Mesothelial cell of epicardium (in vitro differentiated cells): ENCODE measurements at regions not wholly inside any gene's neighbourhood (a gene's known extent, or its start where the extent isn't known, plus 50 kb on each side); places are given as distances from the start of the nearest gene placed in this dataset.

ENCODE experiments used
- DNase-seq, 2 experiments: peaks; one replicate each; pipeline ENCODE4 v3.0.0; 2021; ENCODE audit warnings: low spot score in 2 of 2; ENCODE audit not compliant: unreplicated experiment in 2 of 2
- H3K27ac Mint-ChIP-seq: 2 replicates; pipeline ENCODE4 v1.8.0; 2021; ENCODE audit warnings: mixed read lengths
- H3K27me3 Mint-ChIP-seq: 2 replicates; pipeline ENCODE4 v1.8.0; 2021; ENCODE audit warnings: low read depth, mixed read lengths
- H3K36me3 Mint-ChIP-seq: 2 replicates; pipeline ENCODE4 v1.8.0; 2021; ENCODE audit warnings: mixed read lengths
- H3K4me1 Mint-ChIP-seq: 2 replicates; pipeline ENCODE4 v1.8.0; 2021; ENCODE audit warnings: mixed read lengths
- H3K4me3 Mint-ChIP-seq: 2 replicates; pipeline ENCODE4 v1.8.0; 2021; ENCODE audit warnings: mild to moderate bottlenecking, moderate library complexity, mixed read lengths
- H3K9me3 Mint-ChIP-seq: 2 replicates; pipeline ENCODE4 v1.8.0; 2021; ENCODE audit warnings: mixed read lengths
- TF ChIP-seq, protein P1 (sequence below): fragments of 200-600 bp; sonication (generic); IDR thresholded peaks from one replicate; pipeline ENCODE4 v1.5.0; 2021; ENCODE audit warnings: antibody characterized with exemption; ENCODE audit not compliant: unreplicated experiment

DNA sequence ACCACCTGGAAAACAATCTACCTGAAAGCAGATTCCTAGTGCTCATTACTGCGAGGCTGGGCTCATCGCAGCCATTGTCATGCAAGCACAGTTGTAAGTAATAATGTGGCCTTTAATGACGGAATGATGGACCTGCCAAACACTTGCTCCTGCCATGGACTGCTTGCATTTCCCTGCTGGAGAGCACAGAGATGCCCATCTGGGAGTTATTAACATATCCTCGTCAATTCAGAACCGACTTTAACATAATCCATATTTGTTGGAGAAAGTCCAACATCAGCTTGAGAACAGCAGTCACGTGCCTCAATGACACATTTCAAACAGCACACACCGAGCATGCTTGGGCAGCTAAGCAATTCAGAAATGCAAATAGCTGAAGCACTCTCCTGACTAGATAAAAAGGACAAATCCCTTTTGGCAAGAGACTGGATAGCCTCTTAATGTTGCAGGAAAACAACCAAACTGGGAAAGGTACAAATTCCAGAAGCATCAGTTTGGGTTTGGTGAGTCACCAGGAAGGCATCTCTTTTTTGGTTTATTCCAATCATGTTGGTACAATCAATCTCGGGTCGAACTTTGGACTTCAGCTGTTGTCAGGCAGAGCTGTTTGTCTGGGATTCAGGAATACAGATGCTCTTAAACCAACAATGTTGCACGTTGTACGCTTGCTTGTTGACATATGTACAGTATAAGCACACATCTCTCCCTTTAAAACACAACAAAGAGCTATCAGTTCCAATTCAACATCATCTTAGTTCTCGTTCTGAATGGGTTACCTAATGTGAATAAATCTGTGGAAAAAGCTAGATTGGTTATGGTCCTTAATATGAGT is 395.8 kb downstream of the LNPK start:
- peaks cover 18% of the 10 kb centered on the region for H3K4me1 Mint-ChIP-seq
- H3K27me3 Mint-ChIP-seq: peaks cover 8% of the 10 kb centered on the region
- peaks cover 6% of the 10 kb centered on the region for H3K9me3 Mint-ChIP-seq
- no peak overlapping the region for H3K4me3 Mint-ChIP-seq
- no peak for DNase-seq
- H3K27ac Mint-ChIP-seq: no peak overlapping the region
- TF ChIP-seq, protein P1, sequence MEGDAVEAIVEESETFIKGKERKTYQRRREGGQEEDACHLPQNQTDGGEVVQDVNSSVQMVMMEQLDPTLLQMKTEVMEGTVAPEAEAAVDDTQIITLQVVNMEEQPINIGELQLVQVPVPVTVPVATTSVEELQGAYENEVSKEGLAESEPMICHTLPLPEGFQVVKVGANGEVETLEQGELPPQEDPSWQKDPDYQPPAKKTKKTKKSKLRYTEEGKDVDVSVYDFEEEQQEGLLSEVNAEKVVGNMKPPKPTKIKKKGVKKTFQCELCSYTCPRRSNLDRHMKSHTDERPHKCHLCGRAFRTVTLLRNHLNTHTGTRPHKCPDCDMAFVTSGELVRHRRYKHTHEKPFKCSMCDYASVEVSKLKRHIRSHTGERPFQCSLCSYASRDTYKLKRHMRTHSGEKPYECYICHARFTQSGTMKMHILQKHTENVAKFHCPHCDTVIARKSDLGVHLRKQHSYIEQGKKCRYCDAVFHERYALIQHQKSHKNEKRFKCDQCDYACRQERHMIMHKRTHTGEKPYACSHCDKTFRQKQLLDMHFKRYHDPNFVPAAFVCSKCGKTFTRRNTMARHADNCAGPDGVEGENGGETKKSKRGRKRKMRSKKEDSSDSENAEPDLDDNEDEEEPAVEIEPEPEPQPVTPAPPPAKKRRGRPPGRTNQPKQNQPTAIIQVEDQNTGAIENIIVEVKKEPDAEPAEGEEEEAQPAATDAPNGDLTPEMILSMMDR: no peak
- H3K36me3 Mint-ChIP-seq: no peaks in the 10 kb centered on the region

DNA sequence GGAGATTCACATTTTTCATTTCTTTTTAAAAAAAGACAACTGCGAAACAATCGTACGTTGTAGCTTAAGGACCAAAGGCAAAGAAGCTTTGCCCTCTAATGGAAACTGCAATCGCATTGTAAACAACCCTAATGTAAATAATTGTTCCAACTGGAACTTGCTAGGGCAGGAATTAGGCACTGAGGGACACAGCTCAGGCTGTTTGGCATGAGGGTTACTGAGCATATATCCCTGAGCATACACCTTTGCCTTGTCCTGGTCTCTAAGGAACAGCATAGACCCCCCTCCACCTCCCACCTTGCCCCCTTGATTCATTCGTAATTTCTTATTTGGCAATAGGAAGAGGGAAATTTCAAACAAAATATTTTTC is 396.4 kb downstream of the LNPK start:
- Mint-ChIP-seq H3K36me3 (no peaks in the 10 kb centered on the region), H3K27ac (no peak overlapping the region), H3K4me3 (no peak overlapping the region), H3K4me1 (peaks cover 23% of the 10 kb centered on the region), H3K9me3 (peaks cover 6% of the 10 kb centered on the region), H3K27me3 (peaks cover 4% of the 10 kb centered on the region)
- no peak for DNase-seq
- TF ChIP-seq, protein P1: no peak

DNA sequence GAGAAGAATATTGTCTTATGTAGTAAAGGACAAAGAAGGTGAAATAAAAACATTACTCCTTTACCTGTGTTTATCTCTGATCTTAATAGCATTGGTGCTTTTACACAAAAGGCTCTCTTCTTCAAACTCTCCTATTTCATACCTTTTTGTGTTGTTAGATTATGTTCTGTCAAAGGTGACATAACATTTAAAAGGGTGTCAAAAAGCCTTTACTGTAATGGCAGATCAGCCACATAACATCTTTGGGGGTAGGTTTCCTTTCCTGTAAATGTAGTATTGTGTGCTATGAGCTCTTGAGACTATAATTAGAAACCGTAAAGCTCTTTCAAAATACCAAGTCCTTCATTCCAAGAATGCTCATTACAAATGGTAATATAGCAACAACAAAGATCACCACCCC is 400.1 kb downstream of the LNPK start:
- H3K4me3 Mint-ChIP-seq: no peak overlapping the region
- H3K4me1 Mint-ChIP-seq: peaks cover 37% of the 10 kb centered on the region
- no peak for DNase-seq
- H3K9me3 Mint-ChIP-seq: peaks cover 6% of the 10 kb centered on the region
- H3K36me3 Mint-ChIP-seq: no peaks in the 10 kb centered on the region
- no peak overlapping the region for H3K27ac Mint-ChIP-seq
- TF ChIP-seq, protein P1: no peak
- H3K27me3 Mint-ChIP-seq: no peaks in the 10 kb centered on the region

DNA sequence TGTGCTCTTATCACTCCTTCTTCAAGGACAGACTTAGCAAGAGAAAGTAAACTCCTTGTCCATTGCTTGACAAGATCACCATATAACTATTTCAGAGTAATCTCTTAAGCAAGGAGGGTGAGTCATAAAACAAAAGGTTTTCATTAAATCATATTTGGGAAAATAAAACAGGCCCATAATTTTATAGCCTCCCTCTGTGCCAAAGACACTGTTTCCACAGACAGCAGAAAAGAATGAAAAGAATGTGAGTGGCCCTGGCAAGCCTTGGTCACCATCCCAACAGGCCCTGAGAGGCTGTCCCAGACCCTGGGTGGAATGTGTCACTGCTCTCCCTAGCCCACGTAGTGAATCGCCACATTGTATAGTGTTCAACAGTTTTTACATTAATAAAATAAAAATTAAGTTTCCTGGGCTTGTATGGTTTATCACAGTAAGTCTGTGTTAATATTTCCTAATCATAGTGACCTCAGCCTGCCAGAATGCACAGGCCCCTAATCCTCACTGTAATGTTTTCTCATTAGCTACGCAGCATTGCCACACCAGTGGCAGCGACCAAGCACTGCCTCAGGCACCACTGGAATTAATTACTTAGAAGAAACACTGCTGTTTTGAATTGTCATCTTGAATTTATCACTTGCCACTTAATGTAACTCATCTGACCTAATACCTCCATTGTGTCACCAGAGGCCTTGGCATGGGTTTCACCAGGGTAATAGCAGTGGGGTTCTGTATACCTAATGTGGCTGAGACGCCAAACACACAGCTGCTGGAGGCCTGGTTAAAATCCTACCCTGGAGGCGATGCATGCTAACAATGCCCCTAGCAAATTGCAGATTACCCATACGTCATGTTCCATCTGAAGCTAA is 401.9 kb downstream of the LNPK start:
- Mint-ChIP-seq H3K27ac (peak overlapping the region; percentile 90), H3K4me3 (no peak overlapping the region), H3K9me3 (peaks cover 6% of the 10 kb centered on the region), H3K4me1 (peaks cover 30% of the 10 kb centered on the region), H3K27me3 (no peaks in the 10 kb centered on the region), H3K36me3 (no peaks in the 10 kb centered on the region)
- no peak for DNase-seq
- TF ChIP-seq, protein P1: no peak

DNA sequence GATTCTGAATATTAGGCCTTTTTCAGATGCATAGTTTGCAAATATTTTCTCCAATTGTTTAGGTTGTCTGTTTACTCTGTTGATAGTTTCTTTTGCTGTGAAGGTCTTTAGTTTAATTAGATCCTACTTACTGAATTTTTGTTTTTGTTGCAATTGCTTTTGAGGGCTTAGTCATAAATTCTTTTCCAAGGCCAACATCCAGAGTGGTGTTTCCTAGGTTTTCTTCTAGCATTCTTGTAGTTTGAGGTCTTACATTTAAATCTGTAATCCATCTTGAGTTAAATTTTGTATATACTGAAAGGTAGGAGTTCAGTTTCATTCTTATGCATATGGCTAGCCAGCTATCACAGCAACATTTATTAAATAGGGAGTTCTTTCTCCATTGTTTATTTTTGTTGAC is 404.8 kb downstream of the LNPK start:
- H3K4me1 Mint-ChIP-seq: peaks cover 30% of the 10 kb centered on the region
- no peaks in the 10 kb centered on the region for H3K9me3 Mint-ChIP-seq
- no peaks in the 10 kb centered on the region for H3K27me3 Mint-ChIP-seq
- no peak overlapping the region for H3K27ac Mint-ChIP-seq
- TF ChIP-seq, protein P1: no peak
- no peak for DNase-seq
- H3K4me3 Mint-ChIP-seq: no peak overlapping the region
- no peaks in the 10 kb centered on the region for H3K36me3 Mint-ChIP-seq
